Liver (tissue), 2 donors: ENCODE measurements at regions not wholly inside any gene's neighbourhood (a gene's known extent, or its start where the extent isn't known, plus 50 kb on each side); places are given as distances from the start of the nearest gene placed in this dataset.

Experiments used
- TAF1 ChIP-seq: conservative IDR thresholded peaks from 2 replicates; pipeline ENCODE4 v1.6.1; 2016; ENCODE audit warnings: antibody characterized with exemption, mild to moderate bottlenecking
- YY1 ChIP-seq: IDR thresholded peaks from 2 replicates; pipeline ENCODE4 v1.6.1; 2016; ENCODE audit warnings: antibody characterized with exemption, mild to moderate bottlenecking
- TF ChIP-seq, protein P1 (sequence below): IDR thresholded peaks from 2 replicates; pipeline ENCODE4 v1.6.1; 2016; ENCODE audit warnings: antibody characterized with exemption
- donor health status: healthy.

GRCh38 chr6:163893609-163894189 is 479.2 kb downstream of the QKI start:
- TF ChIP-seq YY1, result no peak
- TF ChIP-seq, protein P1, sequence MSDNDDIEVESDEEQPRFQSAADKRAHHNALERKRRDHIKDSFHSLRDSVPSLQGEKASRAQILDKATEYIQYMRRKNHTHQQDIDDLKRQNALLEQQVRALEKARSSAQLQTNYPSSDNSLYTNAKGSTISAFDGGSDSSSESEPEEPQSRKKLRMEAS, result no peak
- no peak for TF ChIP-seq TAF1
